ENCODE measurements at regions not wholly inside any gene's neighbourhood (a gene's known extent, or its start where the extent isn't known, plus 50 kb on each side); places are given as distances from the start of the nearest gene placed in this dataset.

DNA sequence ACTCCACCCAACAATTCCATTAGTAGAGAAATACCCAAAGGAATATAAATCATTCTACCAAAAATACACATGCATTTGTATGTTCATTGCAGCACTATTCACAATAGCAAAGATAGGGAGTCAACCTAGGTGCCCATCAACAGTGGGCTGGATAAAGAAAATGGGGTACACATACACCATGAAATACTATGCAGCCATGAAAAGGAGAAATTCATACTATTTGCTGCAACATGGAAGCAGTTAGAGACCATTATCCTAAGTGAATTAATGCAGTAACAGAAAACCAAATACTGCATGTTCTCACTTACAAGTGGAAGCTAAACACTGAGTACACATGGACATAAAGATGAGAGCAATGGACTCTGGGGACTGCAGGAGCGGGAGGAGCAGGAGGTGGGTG, 72.4 kb upstream of the MBOAT1 start:
- TF ChIP-seq CTCF (conservative IDR thresholded peaks at IDR 0.05; ENCODE audit: low read depth, low read length), result no peak
- TF ChIP-seq EZH2 (IDR thresholded peaks at IDR 0.05; ENCODE audit: borderline replicate concordance, low read depth, low read length, poor library complexity, severe bottlenecking), result no peak
